ENCODE measurements at regions not wholly inside any gene's neighbourhood (a gene's known extent, or its start where the extent isn't known, plus 50 kb on each side); places are given as distances from the start of the nearest gene placed in this dataset.

- H3K27me3 Mint-ChIP-seq (ENCODE audit: low read depth), result no peaks in the 10 kb centered on the region
- H3K4me3 Mint-ChIP-seq, result no peak overlapping the region
- DNase-seq (ENCODE audit: low spot score in 2 of 2, unreplicated experiment in 2 of 2), result no peak
- TF ChIP-seq CTCF (IDR thresholded peaks at IDR 0.05; ENCODE audit: unreplicated experiment), result no peak
- peaks cover 26% of the 10 kb centered on the region for H3K9me3 Mint-ChIP-seq
- no peaks in the 10 kb centered on the region for H3K4me1 Mint-ChIP-seq
- H3K36me3 Mint-ChIP-seq, result peaks cover 19% of the 10 kb centered on the region
- H3K27ac Mint-ChIP-seq, result no peak overlapping the region
Observed at GRCh38 chrX:74162199-74162598, 141.8 kb upstream of the ZCCHC13 start.

DNA sequence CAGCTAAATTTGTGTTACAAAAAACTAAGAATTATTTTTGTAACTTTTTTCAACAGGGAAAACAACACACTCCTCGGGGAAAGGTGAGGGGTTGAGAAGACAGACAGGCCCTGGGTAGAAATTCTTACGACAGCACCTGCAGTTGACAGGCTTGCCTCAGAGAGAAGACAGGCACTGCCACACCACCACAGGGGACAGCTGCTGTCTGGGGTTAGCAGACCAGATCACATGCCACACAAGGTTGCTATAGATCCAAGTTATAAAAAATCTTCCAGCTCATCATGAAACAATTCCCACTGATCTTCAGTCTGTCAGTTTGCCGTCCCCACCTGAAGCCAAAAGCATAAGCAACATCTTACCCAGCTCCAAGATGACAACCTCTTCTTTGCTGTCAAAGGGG, 143.2 kb upstream of the ZCCHC13 start:
- Mint-ChIP-seq H3K4me1 (no peaks in the 10 kb centered on the region), H3K27me3 (ENCODE audit: low read depth) (no peaks in the 10 kb centered on the region), H3K27ac (no peak overlapping the region), H3K36me3 (peaks cover 23% of the 10 kb centered on the region), H3K4me3 (no peak overlapping the region), H3K9me3 (peaks cover 32% of the 10 kb centered on the region)
- TF ChIP-seq CTCF (IDR thresholded peaks at IDR 0.05; ENCODE audit: unreplicated experiment), result no peak
- DNase-seq (ENCODE audit: low spot score in 2 of 2, unreplicated experiment in 2 of 2), result no peak

DNA sequence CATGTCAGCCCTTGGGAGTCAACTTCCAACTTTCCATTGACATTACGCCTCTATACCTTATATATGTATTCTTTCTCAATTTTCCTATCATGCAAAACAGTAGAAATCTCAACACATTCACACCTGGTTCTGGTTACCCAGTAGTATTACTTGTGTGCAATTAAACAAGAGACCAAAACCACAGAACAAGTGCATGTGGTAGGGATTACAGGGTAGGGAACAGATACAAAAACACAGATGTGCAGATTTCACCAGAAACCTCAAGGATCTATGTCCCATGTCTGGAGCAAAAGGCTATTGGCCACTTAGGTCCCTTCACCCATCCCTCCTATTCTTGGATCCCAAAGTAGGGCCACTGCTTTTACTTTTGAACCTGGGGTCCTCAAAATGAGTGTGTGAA, 143.6 kb upstream of the ZCCHC13 start:
- TF ChIP-seq CTCF (IDR thresholded peaks at IDR 0.05; ENCODE audit: unreplicated experiment), result no peak
- H3K4me3 Mint-ChIP-seq, result no peak overlapping the region
- peaks cover 22% of the 10 kb centered on the region for H3K36me3 Mint-ChIP-seq
- peaks cover 32% of the 10 kb centered on the region for H3K9me3 Mint-ChIP-seq
- no peak for DNase-seq (ENCODE audit: low spot score in 2 of 2, unreplicated experiment in 2 of 2)
- no peak overlapping the region for H3K27ac Mint-ChIP-seq
- H3K4me1 Mint-ChIP-seq, result no peaks in the 10 kb centered on the region
- H3K27me3 Mint-ChIP-seq (ENCODE audit: low read depth), result no peaks in the 10 kb centered on the region

DNA sequence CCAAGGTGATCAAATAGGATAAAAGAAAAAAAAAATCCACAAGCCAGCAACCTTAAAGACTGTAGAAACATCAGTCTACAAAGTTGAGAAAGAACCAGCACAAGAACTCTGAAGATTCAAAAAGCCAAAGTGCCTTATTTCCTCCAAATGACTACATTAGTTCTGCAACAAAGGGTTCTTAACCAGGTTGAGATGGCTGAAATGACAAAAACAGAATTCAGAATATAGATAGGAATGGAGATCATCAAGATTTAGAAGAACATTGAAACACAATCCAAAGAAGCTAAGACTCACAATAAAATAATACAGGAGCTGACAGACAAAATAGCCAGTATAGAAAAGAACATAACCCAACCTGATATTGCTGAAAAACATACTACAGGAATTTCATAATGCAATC, 156.5 kb upstream of the ZCCHC13 start:
- Mint-ChIP-seq H3K4me1 (no peaks in the 10 kb centered on the region), H3K9me3 (peaks cover 60% of the 10 kb centered on the region), H3K27ac (no peak overlapping the region), H3K27me3 (ENCODE audit: low read depth) (no peaks in the 10 kb centered on the region), H3K36me3 (peaks cover 46% of the 10 kb centered on the region), H3K4me3 (no peak overlapping the region)
- DNase-seq (ENCODE audit: low spot score in 2 of 2, unreplicated experiment in 2 of 2), result no peak
- TF ChIP-seq CTCF (IDR thresholded peaks at IDR 0.05; ENCODE audit: unreplicated experiment), result no peak

DNA sequence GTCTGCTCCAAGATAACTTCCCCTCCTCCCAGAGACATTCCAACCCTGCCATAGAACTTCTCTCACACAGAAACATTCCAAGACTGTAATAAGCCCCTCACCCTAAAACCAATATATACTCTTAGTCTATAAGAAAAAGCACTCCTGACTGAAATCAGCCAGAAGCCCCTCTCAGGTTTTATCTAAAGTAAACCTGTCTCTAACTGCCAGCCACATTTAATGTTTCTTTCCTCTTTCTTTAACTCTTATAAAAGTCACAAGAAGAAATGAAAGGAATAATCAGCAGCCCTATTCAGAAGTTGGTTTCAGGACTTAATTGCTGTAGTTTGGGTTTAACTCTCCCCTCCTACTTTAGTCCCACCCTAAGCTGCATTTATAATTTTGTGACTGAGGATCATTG, 165.0 kb upstream of the ZCCHC13 start:
- H3K4me1 Mint-ChIP-seq, result no peaks in the 10 kb centered on the region
- peaks cover 28% of the 10 kb centered on the region for H3K36me3 Mint-ChIP-seq
- H3K27me3 Mint-ChIP-seq (ENCODE audit: low read depth), result no peaks in the 10 kb centered on the region
- H3K4me3 Mint-ChIP-seq, result no peak overlapping the region
- no peak for DNase-seq (ENCODE audit: low spot score in 2 of 2, unreplicated experiment in 2 of 2)
- H3K9me3 Mint-ChIP-seq, result peaks cover 59% of the 10 kb centered on the region
- no peak for TF ChIP-seq CTCF (IDR thresholded peaks at IDR 0.05; ENCODE audit: unreplicated experiment)
- no peak overlapping the region for H3K27ac Mint-ChIP-seq

DNA sequence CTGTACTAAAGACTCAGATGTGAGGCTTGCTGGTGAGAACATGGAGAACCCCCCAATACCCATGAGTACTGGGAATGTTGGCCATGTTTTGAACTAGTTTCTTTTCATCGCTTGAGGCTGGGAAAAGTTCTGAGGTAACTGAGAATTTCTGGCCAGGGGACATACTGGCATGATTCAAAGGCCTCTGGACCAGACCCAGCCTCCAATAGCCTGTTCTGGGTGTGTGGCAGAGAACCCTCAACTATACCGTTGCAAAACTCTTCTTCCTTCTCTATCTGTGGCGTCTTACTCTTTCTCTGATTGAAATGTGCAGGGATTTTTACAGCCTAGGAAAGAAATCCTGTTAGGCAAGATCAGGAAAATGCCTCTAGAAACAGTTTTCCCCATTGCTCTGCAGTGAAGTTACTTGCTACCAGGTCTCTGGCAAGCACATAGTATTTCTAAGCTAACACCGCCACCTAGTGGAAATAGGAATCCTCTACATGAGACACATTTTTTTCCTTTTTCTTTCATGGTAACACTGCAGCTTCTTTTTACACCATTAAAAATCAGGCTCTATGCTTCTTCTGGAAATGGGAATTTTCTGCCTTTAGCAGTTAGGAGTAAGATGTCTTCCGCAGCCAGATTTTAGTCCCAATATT, 170.7 kb upstream of the ZCCHC13 start:
- Mint-ChIP-seq H3K9me3 (peaks cover 15% of the 10 kb centered on the region), H3K36me3 (peaks cover 5% of the 10 kb centered on the region), H3K27me3 (ENCODE audit: low read depth) (no peaks in the 10 kb centered on the region), H3K27ac (no peak overlapping the region), H3K4me3 (no peak overlapping the region), H3K4me1 (peaks cover 2% of the 10 kb centered on the region)
- peak; percentile 92 for TF ChIP-seq CTCF (IDR thresholded peaks at IDR 0.05; ENCODE audit: unreplicated experiment)
- DNase-seq (ENCODE audit: low spot score in 2 of 2, unreplicated experiment in 2 of 2), result no peak
